BLaER1 (cell line): ENCODE measurements at regions not wholly inside any gene's neighbourhood (a gene's known extent, or its start where the extent isn't known, plus 50 kb on each side); places are given as distances from the start of the nearest gene placed in this dataset.

Experiments used
- H3K27ac ChIP-seq: shearing (Covaris generic); formaldehyde crosslinking; 2 replicates; pipeline ENCODE4 v1.8.1; 2022
- H3K27me3 ChIP-seq: shearing (Covaris generic); formaldehyde crosslinking; 2 replicates; pipeline ENCODE4 v1.8.1; 2022
- H3K36me3 ChIP-seq: shearing (Covaris generic); formaldehyde crosslinking; 2 replicates; pipeline ENCODE4 v1.8.1; 2022
- H3K4me1 ChIP-seq: shearing (Covaris generic); formaldehyde crosslinking; 2 replicates; pipeline ENCODE4 v1.8.1; 2022
- H3K4me2 ChIP-seq: shearing (Covaris generic); formaldehyde crosslinking; 2 replicates; pipeline ENCODE4 v1.8.1; 2022
- H3K4me3 ChIP-seq: shearing (Covaris generic); formaldehyde crosslinking; 2 replicates; pipeline ENCODE4 v1.8.1; 2022
- H3K9ac ChIP-seq: shearing (Covaris generic); formaldehyde crosslinking; 2 replicates; pipeline ENCODE4 v1.8.1; 2022
- H3K9me3 ChIP-seq: shearing (Covaris generic); formaldehyde crosslinking; 2 replicates; pipeline ENCODE4 v1.8.1; 2022
- H4K20me1 ChIP-seq: shearing (Covaris generic); formaldehyde crosslinking; 2 replicates; pipeline ENCODE4 v1.8.1; 2022
- Cebpa-rat ChIP-seq: shearing (Covaris generic); IDR thresholded peaks from 2 replicates; pipeline ENCODE4 v1.8.1; 2022

- no peaks in the 10 kb centered on the region for H4K20me1 ChIP-seq
- no peaks in the 10 kb centered on the region for H3K4me1 ChIP-seq
- H3K4me3 ChIP-seq: no peak overlapping the region
- H3K27me3 ChIP-seq: no peaks in the 10 kb centered on the region
- no peaks in the 10 kb centered on the region for H3K9me3 ChIP-seq
- H3K36me3 ChIP-seq: no peaks in the 10 kb centered on the region
- no peak overlapping the region for H3K9ac ChIP-seq
- no peak overlapping the region for H3K4me2 ChIP-seq
- no peak for TF ChIP-seq Cebpa-rat
- no peak overlapping the region for H3K27ac ChIP-seq
These were observed 422.4 kb downstream of the ADGRL2 start for GRCh38 chr1:82223091-82223490.

GRCh38 chr1:82221721-82222120 lies 421.0 kb downstream of the ADGRL2 start:
- Histone ChIP-seq H3K27ac (no peak overlapping the region), H4K20me1 (no peaks in the 10 kb centered on the region)

GRCh38 chr1:82220754-82221153 lies 420.0 kb downstream of the ADGRL2 start:
- TF ChIP-seq Cebpa-rat: no peak
- Histone ChIP-seq H3K27ac (no peak overlapping the region), H3K36me3 (no peaks in the 10 kb centered on the region)

More at GRCh38 chr1:82221721-82222120, 421.0 kb downstream of the ADGRL2 start:
- Histone ChIP-seq H3K36me3 (no peaks in the 10 kb centered on the region), H3K4me3 (no peak overlapping the region), H3K9me3 (no peaks in the 10 kb centered on the region), H3K9ac (no peak overlapping the region), H3K4me2 (no peak overlapping the region), H3K4me1 (no peaks in the 10 kb centered on the region), H3K27me3 (no peaks in the 10 kb centered on the region)
- no peak for TF ChIP-seq Cebpa-rat

GRCh38 chr1:82219841-82220240 lies 419.1 kb downstream of the ADGRL2 start:
- no peak overlapping the region for H3K27ac ChIP-seq
- H3K4me2 ChIP-seq: no peak overlapping the region
- H3K9ac ChIP-seq: no peak overlapping the region
- H3K4me1 ChIP-seq: no peaks in the 10 kb centered on the region
- H3K4me3 ChIP-seq: no peak overlapping the region
- no peaks in the 10 kb centered on the region for H4K20me1 ChIP-seq
- TF ChIP-seq Cebpa-rat: no peak
- H3K9me3 ChIP-seq: no peaks in the 10 kb centered on the region
- H3K27me3 ChIP-seq: no peaks in the 10 kb centered on the region
- no peaks in the 10 kb centered on the region for H3K36me3 ChIP-seq

More at GRCh38 chr1:82220754-82221153, 420.0 kb downstream of the ADGRL2 start:
- Histone ChIP-seq H3K4me3 (no peak overlapping the region), H3K27me3 (no peaks in the 10 kb centered on the region), H3K4me2 (no peak overlapping the region), H3K9me3 (no peaks in the 10 kb centered on the region), H4K20me1 (no peaks in the 10 kb centered on the region), H3K9ac (no peak overlapping the region), H3K4me1 (no peaks in the 10 kb centered on the region)

GRCh38 chr1:82218846-82219245 lies 418.1 kb downstream of the ADGRL2 start:
- Histone ChIP-seq H4K20me1 (no peaks in the 10 kb centered on the region), H3K4me2 (no peak overlapping the region), H3K9me3 (no peaks in the 10 kb centered on the region), H3K9ac (no peak overlapping the region), H3K4me1 (no peaks in the 10 kb centered on the region), H3K27ac (no peak overlapping the region), H3K27me3 (no peaks in the 10 kb centered on the region), H3K4me3 (no peak overlapping the region), H3K36me3 (no peaks in the 10 kb centered on the region)
- no peak for TF ChIP-seq Cebpa-rat

- no peaks in the 10 kb centered on the region for H3K4me1 ChIP-seq
- H3K27ac ChIP-seq: no peak overlapping the region
- H3K9ac ChIP-seq: no peak overlapping the region
- no peaks in the 10 kb centered on the region for H3K36me3 ChIP-seq
- no peaks in the 10 kb centered on the region for H3K27me3 ChIP-seq
- no peak overlapping the region for H3K4me3 ChIP-seq
- no peak overlapping the region for H3K4me2 ChIP-seq
- H3K9me3 ChIP-seq: no peaks in the 10 kb centered on the region
- H4K20me1 ChIP-seq: no peaks in the 10 kb centered on the region
- no peak for TF ChIP-seq Cebpa-rat
These were observed 415.1 kb downstream of the ADGRL2 start for GRCh38 chr1:82215853-82216175.

- H3K27me3 ChIP-seq: no peaks in the 10 kb centered on the region
- H3K4me2 ChIP-seq: no peak overlapping the region
- no peaks in the 10 kb centered on the region for H3K9me3 ChIP-seq
- no peak overlapping the region for H3K4me3 ChIP-seq
- no peak for TF ChIP-seq Cebpa-rat
- H4K20me1 ChIP-seq: no peaks in the 10 kb centered on the region
- H3K36me3 ChIP-seq: no peaks in the 10 kb centered on the region
- no peak overlapping the region for H3K27ac ChIP-seq
- H3K9ac ChIP-seq: no peak overlapping the region
- H3K4me1 ChIP-seq: no peaks in the 10 kb centered on the region
These were observed 414.5 kb downstream of the ADGRL2 start for GRCh38 chr1:82215056-82215852.

- Histone ChIP-seq H3K27me3 (no peaks in the 10 kb centered on the region), H4K20me1 (no peaks in the 10 kb centered on the region), H3K9me3 (no peaks in the 10 kb centered on the region), H3K4me2 (no peak overlapping the region), H3K9ac (no peak overlapping the region), H3K4me3 (no peak overlapping the region), H3K4me1 (no peaks in the 10 kb centered on the region), H3K36me3 (no peaks in the 10 kb centered on the region), H3K27ac (no peak overlapping the region)
- no peak for TF ChIP-seq Cebpa-rat
These were observed 413.9 kb downstream of the ADGRL2 start for GRCh38 chr1:82214606-82215005.

- no peak overlapping the region for H3K4me3 ChIP-seq
- no peak for TF ChIP-seq Cebpa-rat
These were observed 396.9 kb downstream of the ADGRL2 start for GRCh38 chr1:82197606-82198005.

GRCh38 chr1:82195245-82195644 lies 394.5 kb downstream of the ADGRL2 start:
- H3K9me3 ChIP-seq: no peaks in the 10 kb centered on the region
- H3K4me2 ChIP-seq: no peak overlapping the region
- no peaks in the 10 kb centered on the region for H3K27me3 ChIP-seq
- H3K9ac ChIP-seq: no peak overlapping the region
- no peaks in the 10 kb centered on the region for H3K36me3 ChIP-seq
- no peak for TF ChIP-seq Cebpa-rat
- no peak overlapping the region for H3K4me3 ChIP-seq
- no peaks in the 10 kb centered on the region for H4K20me1 ChIP-seq
- no peak overlapping the region for H3K27ac ChIP-seq
- H3K4me1 ChIP-seq: no peaks in the 10 kb centered on the region

More at GRCh38 chr1:82197606-82198005, 396.9 kb downstream of the ADGRL2 start:
- no peaks in the 10 kb centered on the region for H3K4me1 ChIP-seq
- no peaks in the 10 kb centered on the region for H4K20me1 ChIP-seq
- H3K4me2 ChIP-seq: no peak overlapping the region
- H3K9ac ChIP-seq: no peak overlapping the region
- H3K27ac ChIP-seq: no peak overlapping the region
- H3K36me3 ChIP-seq: no peaks in the 10 kb centered on the region
- H3K9me3 ChIP-seq: no peaks in the 10 kb centered on the region
- no peaks in the 10 kb centered on the region for H3K27me3 ChIP-seq

- no peaks in the 10 kb centered on the region for H3K4me1 ChIP-seq
- no peak overlapping the region for H3K9ac ChIP-seq
- H3K4me2 ChIP-seq: no peak overlapping the region
- H3K36me3 ChIP-seq: no peaks in the 10 kb centered on the region
- H4K20me1 ChIP-seq: no peaks in the 10 kb centered on the region
- H3K4me3 ChIP-seq: no peak overlapping the region
- H3K27me3 ChIP-seq: no peaks in the 10 kb centered on the region
- no peaks in the 10 kb centered on the region for H3K9me3 ChIP-seq
- H3K27ac ChIP-seq: no peak overlapping the region
- TF ChIP-seq Cebpa-rat: no peak
These were observed 384.4 kb downstream of the ADGRL2 start for GRCh38 chr1:82185084-82185483.
